ENCODE measurements at regions not wholly inside any gene's neighbourhood (a gene's known extent, or its start where the extent isn't known, plus 50 kb on each side); places are given as distances from the start of the nearest gene placed in this dataset.
"Not testable (repeated sequence)": the region's sequence is repeated elsewhere in the genome, so short reads cannot be mapped to it uniquely, and the experiment has no call there.

DNA sequence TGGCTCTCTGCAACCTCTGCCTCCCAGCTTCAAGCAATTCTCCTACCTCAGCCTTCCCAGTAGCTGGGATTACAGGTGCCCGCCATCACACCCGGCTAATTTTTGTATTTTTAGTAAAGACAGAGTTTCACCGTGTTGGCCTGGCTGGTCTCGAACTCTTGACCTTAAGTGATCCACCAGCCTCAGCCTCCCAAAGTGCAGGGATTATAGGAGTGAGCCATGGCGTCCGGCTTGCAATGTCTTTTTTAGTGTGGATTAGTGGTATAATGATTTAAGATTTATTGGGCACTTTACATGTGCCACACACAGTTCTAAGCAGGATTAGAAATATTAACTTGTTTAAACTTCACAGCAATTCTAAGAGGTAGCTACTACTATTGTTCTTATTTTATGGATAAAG is 353.6 kb upstream of the C2CD4B start:
- TF ChIP-seq CTCF (IDR thresholded peaks at IDR 0.05); FOXP1 (CRISPR knock-in tag; IDR thresholded peaks at IDR 0.05; ENCODE audit: borderline replicate concordance); CREM (CRISPR knock-in tag; IDR thresholded peaks at IDR 0.05): not testable (repeated sequence)
- TF ChIP-seq, protein P1, sequence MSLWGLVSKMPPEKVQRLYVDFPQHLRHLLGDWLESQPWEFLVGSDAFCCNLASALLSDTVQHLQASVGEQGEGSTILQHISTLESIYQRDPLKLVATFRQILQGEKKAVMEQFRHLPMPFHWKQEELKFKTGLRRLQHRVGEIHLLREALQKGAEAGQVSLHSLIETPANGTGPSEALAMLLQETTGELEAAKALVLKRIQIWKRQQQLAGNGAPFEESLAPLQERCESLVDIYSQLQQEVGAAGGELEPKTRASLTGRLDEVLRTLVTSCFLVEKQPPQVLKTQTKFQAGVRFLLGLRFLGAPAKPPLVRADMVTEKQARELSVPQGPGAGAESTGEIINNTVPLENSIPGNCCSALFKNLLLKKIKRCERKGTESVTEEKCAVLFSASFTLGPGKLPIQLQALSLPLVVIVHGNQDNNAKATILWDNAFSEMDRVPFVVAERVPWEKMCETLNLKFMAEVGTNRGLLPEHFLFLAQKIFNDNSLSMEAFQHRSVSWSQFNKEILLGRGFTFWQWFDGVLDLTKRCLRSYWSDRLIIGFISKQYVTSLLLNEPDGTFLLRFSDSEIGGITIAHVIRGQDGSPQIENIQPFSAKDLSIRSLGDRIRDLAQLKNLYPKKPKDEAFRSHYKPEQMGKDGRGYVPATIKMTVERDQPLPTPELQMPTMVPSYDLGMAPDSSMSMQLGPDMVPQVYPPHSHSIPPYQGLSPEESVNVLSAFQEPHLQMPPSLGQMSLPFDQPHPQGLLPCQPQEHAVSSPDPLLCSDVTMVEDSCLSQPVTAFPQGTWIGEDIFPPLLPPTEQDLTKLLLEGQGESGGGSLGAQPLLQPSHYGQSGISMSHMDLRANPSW (CRISPR knock-in tag; conservative IDR thresholded peaks at IDR 0.05; ENCODE audit: low read depth) = not testable (repeated sequence)
